T-helper 2 cell treated with Interferon-gamma antibody and Interleukin-4, amounts not matched to agents 5 μg/mL and 100 μg/mL, for 36 hours (primary cell): ENCODE measurements at regions not wholly inside any gene's neighbourhood (a gene's known extent, or its start where the extent isn't known, plus 50 kb on each side); places are given as distances from the start of the nearest gene placed in this dataset.
"Not testable (repeated sequence)": the region's sequence is repeated elsewhere in the genome, so short reads cannot be mapped to it uniquely, and the experiment has no call there.

Source experiments
- DNase-seq: peaks from one replicate; pipeline ENCODE4 v3.0.0; 2021; ENCODE audit warnings: low spot score
- H3K27ac Mint-ChIP-seq: one replicate; pipeline ENCODE4 v1.8.0; 2021; ENCODE audit warnings: mild to moderate bottlenecking, mixed read lengths
- H3K27me3 Mint-ChIP-seq: one replicate; pipeline ENCODE4 v1.8.0; 2021; ENCODE audit warnings: low read depth, mixed read lengths
- H3K36me3 Mint-ChIP-seq: one replicate; pipeline ENCODE4 v1.8.0; 2021; ENCODE audit warnings: low read depth, mixed read lengths
- H3K4me1 Mint-ChIP-seq: one replicate; pipeline ENCODE4 v1.8.0; 2021; ENCODE audit warnings: low read depth, mixed read lengths
- H3K4me3 Mint-ChIP-seq: one replicate; pipeline ENCODE4 v1.8.0; 2022; ENCODE audit warnings: mild to moderate bottlenecking, moderate library complexity, mixed read lengths
- H3K9me3 Mint-ChIP-seq: one replicate; pipeline ENCODE4 v1.8.0; 2021; ENCODE audit warnings: mixed read lengths

- Mint-ChIP-seq H3K27me3 (peaks cover 11% of the 10 kb centered on the region), H3K9me3 (no peaks in the 10 kb centered on the region), H3K4me3 (no peak overlapping the region), H3K36me3 (no peaks in the 10 kb centered on the region), H3K4me1 (no peaks in the 10 kb centered on the region), H3K27ac (no peak overlapping the region)
- no peak for DNase-seq
Observed at GRCh38 chr17:20930081-20930760, 112.6 kb downstream of the USP22 start.

- H3K4me1 Mint-ChIP-seq = not testable (repeated sequence)
Observed at GRCh38 chr17:20933040-20933439, 109.8 kb downstream of the USP22 start.

GRCh38 chr17:20934288-20934687 lies 108.5 kb downstream of the USP22 start:
- Mint-ChIP-seq H3K36me3 (no peaks in the 10 kb centered on the region), H3K9me3 (no peaks in the 10 kb centered on the region), H3K4me1 (no peaks in the 10 kb centered on the region), H3K27ac (no peak overlapping the region), H3K27me3 (peaks cover 4% of the 10 kb centered on the region), H3K4me3 (no peak overlapping the region)
- DNase-seq = no peak

More at GRCh38 chr17:20933040-20933439, 109.8 kb downstream of the USP22 start:
- not testable (repeated sequence) for H3K36me3 Mint-ChIP-seq, H3K4me3 Mint-ChIP-seq, H3K27me3 Mint-ChIP-seq, H3K27ac Mint-ChIP-seq, H3K9me3 Mint-ChIP-seq, DNase-seq

GRCh38 chr17:20935740-20936139 lies 107.1 kb downstream of the USP22 start:
- Mint-ChIP-seq H3K27me3 (peaks cover 4% of the 10 kb centered on the region), H3K4me3 (no peak overlapping the region), H3K36me3 (no peaks in the 10 kb centered on the region), H3K4me1 (no peaks in the 10 kb centered on the region), H3K9me3 (no peaks in the 10 kb centered on the region), H3K27ac (no peak overlapping the region)
- no peak for DNase-seq

- Mint-ChIP-seq H3K9me3 (no peaks in the 10 kb centered on the region), H3K36me3 (no peaks in the 10 kb centered on the region), H3K27me3 (peaks cover 4% of the 10 kb centered on the region), H3K4me1 (no peaks in the 10 kb centered on the region), H3K4me3 (no peak overlapping the region), H3K27ac (no peak overlapping the region)
- no peak for DNase-seq
Observed at GRCh38 chr17:20938244-20938643, 104.6 kb downstream of the USP22 start.

- Mint-ChIP-seq H3K4me1 (no peaks in the 10 kb centered on the region), H3K27ac (no peak overlapping the region), H3K36me3 (no peaks in the 10 kb centered on the region), H3K4me3 (no peak overlapping the region), H3K27me3 (peaks cover 4% of the 10 kb centered on the region), H3K9me3 (no peaks in the 10 kb centered on the region)
- DNase-seq = no peak
Observed at GRCh38 chr17:20938988-20939615, 103.7 kb downstream of the USP22 start.

GRCh38 chr17:20941872-20942271 lies 100.9 kb downstream of the USP22 start:
- Mint-ChIP-seq H3K4me1 (no peaks in the 10 kb centered on the region), H3K36me3 (no peaks in the 10 kb centered on the region), H3K4me3 (no peak overlapping the region), H3K27me3 (no peaks in the 10 kb centered on the region), H3K9me3 (no peaks in the 10 kb centered on the region), H3K27ac (no peak overlapping the region)
- no peak for DNase-seq

GRCh38 chr17:20944014-20944865 lies 98.6 kb downstream of the USP22 start:
- no peak overlapping the region for H3K4me3 Mint-ChIP-seq
- peaks cover 1% of the 10 kb centered on the region for H3K4me1 Mint-ChIP-seq
- no peak overlapping the region for H3K27ac Mint-ChIP-seq
- no peaks in the 10 kb centered on the region for H3K9me3 Mint-ChIP-seq
- H3K36me3 Mint-ChIP-seq = no peaks in the 10 kb centered on the region
- no peaks in the 10 kb centered on the region for H3K27me3 Mint-ChIP-seq
- no peak for DNase-seq

- not testable (repeated sequence) for DNase-seq, H3K27ac Mint-ChIP-seq
Observed at GRCh38 chr17:20947708-20948107, 95.1 kb downstream of the USP22 start.

GRCh38 chr17:20948984-20949777 lies 93.6 kb downstream of the USP22 start:
- DNase-seq = peak; percentile 21
- H3K4me1 Mint-ChIP-seq = peaks cover 1% of the 10 kb centered on the region
- H3K9me3 Mint-ChIP-seq = no peaks in the 10 kb centered on the region
- H3K4me3 Mint-ChIP-seq = no peak overlapping the region
- H3K27ac Mint-ChIP-seq = no peak overlapping the region
- peaks cover 15% of the 10 kb centered on the region for H3K27me3 Mint-ChIP-seq
- no peaks in the 10 kb centered on the region for H3K36me3 Mint-ChIP-seq

More at GRCh38 chr17:20947708-20948107, 95.1 kb downstream of the USP22 start:
- not testable (repeated sequence) for H3K36me3 Mint-ChIP-seq, H3K4me3 Mint-ChIP-seq, H3K9me3 Mint-ChIP-seq, H3K4me1 Mint-ChIP-seq
- peaks cover 14% of the 10 kb centered on the region for H3K27me3 Mint-ChIP-seq
